ENCODE measurements at regions not wholly inside any gene's neighbourhood (a gene's known extent, or its start where the extent isn't known, plus 50 kb on each side); places are given as distances from the start of the nearest gene placed in this dataset.

DNA sequence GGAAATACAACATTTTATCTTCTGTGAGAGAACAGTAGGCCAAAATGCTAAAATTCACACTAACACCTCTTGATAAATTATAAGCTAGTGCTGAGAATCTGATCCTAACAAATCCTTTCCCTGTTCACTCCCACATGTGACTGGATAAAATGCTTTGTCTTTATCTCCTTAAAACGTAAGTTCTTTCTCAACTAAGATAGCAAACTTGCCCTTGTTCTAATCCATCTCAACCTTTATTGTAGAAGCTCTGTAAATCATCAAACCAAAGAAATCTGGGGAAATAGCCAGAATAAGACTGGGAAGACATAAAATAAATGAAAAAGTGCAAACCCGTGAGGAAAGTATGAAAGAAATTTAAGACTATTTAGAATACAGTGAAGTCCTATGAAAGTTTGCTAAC is 1058.4 kb upstream of the ACVR2A start:
- no peak overlapping the region for H3K4me3 Mint-ChIP-seq

GRCh38 chr2:146785101-146785500 is 1059.7 kb upstream of the ACVR2A start:
- Mint-ChIP-seq H3K9me3 (peaks cover 2% of the 10 kb centered on the region), H3K27me3 (no peaks in the 10 kb centered on the region), H3K4me1 (ENCODE audit: low read depth) (no peaks in the 10 kb centered on the region), H3K36me3 (ENCODE audit: low read depth) (no peaks in the 10 kb centered on the region), H3K4me3 (no peak overlapping the region), H3K27ac (no peak overlapping the region)
- no peaks in the 10 kb centered on the region for H3K27me3 ChIP-seq (ENCODE audit: control insufficient read depth in 1 of 2, insufficient read depth in 2 of 2, low read length in 2 of 2)
- H3K27ac ChIP-seq (ENCODE audit: low read depth in 1 of 2, low read length in 2 of 2): no peak overlapping the region
- DNase-seq (no peak), ATAC-seq (ENCODE audit: poor library complexity) (no peak)
- H3K36me3 ChIP-seq (ENCODE audit: insufficient read depth, low read length): no peaks in the 10 kb centered on the region
- ChIA-PET CTCF (no interaction called here), POLR2A (no interaction called here)
- no peak for TF ChIP-seq CTCF (IDR thresholded peaks at IDR 0.05)
- intact Hi-C loops (cut with DNase I, micrococcal nuclease): no loop called here
- peaks cover 0 to 7% of the 10 kb centered on the region in 2 experiments for H3K9me3 ChIP-seq (ENCODE audit: control insufficient read depth in 1 of 2, insufficient read depth in 1 of 2, low read length in 2 of 2)
- no peaks in the 10 kb centered on the region for H3K4me1 ChIP-seq (ENCODE audit: insufficient read depth, low read length)
- no peak overlapping the region for H3K4me3 ChIP-seq (ENCODE audit: low read length)

More for the DNA sequence above, 1058.4 kb upstream of the ACVR2A start:
- H3K27me3 ChIP-seq (ENCODE audit: control insufficient read depth in 1 of 2, insufficient read depth in 2 of 2, low read length in 2 of 2): no peaks in the 10 kb centered on the region
- CTCF ChIA-PET: no interaction called here
- POLR2A ChIA-PET: no interaction called here
- intact Hi-C loops (cut with DNase I, micrococcal nuclease): no loop called here
- H3K4me1 ChIP-seq (ENCODE audit: insufficient read depth, low read length): no peaks in the 10 kb centered on the region
- H3K27me3 Mint-ChIP-seq: no peaks in the 10 kb centered on the region
- H3K4me1 Mint-ChIP-seq (ENCODE audit: low read depth): no peaks in the 10 kb centered on the region
- no peak for ATAC-seq (ENCODE audit: poor library complexity)
- no peaks in the 10 kb centered on the region for H3K36me3 Mint-ChIP-seq (ENCODE audit: low read depth)
- no peaks in the 10 kb centered on the region for H3K36me3 ChIP-seq (ENCODE audit: insufficient read depth, low read length)
- peaks cover 0 to 7% of the 10 kb centered on the region in 2 experiments for H3K9me3 ChIP-seq (ENCODE audit: control insufficient read depth in 1 of 2, insufficient read depth in 1 of 2, low read length in 2 of 2)
- peaks cover 2% of the 10 kb centered on the region for H3K9me3 Mint-ChIP-seq
- H3K27ac ChIP-seq (ENCODE audit: low read depth in 1 of 2, low read length in 2 of 2): no peak overlapping the region
- no peak overlapping the region for H3K27ac Mint-ChIP-seq
- no peak for DNase-seq
- no peak for TF ChIP-seq CTCF (IDR thresholded peaks at IDR 0.05)
- H3K4me3 ChIP-seq (ENCODE audit: low read length): no peak overlapping the region

- ChIA-PET CTCF (no interaction called here), POLR2A (no interaction called here)
- intact Hi-C loops (cut with DNase I, micrococcal nuclease): no loop called here
- ATAC-seq (ENCODE audit: poor library complexity) (no peak), DNase-seq (no peak)
- H3K36me3 ChIP-seq (ENCODE audit: insufficient read depth, low read length): no peaks in the 10 kb centered on the region
- Mint-ChIP-seq H3K27ac (no peak overlapping the region), H3K4me3 (no peak overlapping the region), H3K27me3 (no peaks in the 10 kb centered on the region), H3K4me1 (ENCODE audit: low read depth) (no peaks in the 10 kb centered on the region), H3K36me3 (ENCODE audit: low read depth) (no peaks in the 10 kb centered on the region), H3K9me3 (no peaks in the 10 kb centered on the region)
- H3K27ac ChIP-seq (ENCODE audit: low read depth in 1 of 2, low read length in 2 of 2): no peak overlapping the region
- no peaks in the 10 kb centered on the region for H3K4me1 ChIP-seq (ENCODE audit: insufficient read depth, low read length)
- no peaks in the 10 kb centered on the region for H3K27me3 ChIP-seq (ENCODE audit: control insufficient read depth in 1 of 2, insufficient read depth in 2 of 2, low read length in 2 of 2)
- no peak overlapping the region for H3K4me3 ChIP-seq (ENCODE audit: low read length)
- TF ChIP-seq CTCF (IDR thresholded peaks at IDR 0.05): no peak
- peaks cover 0 to 7% of the 10 kb centered on the region in 2 experiments for H3K9me3 ChIP-seq (ENCODE audit: control insufficient read depth in 1 of 2, insufficient read depth in 1 of 2, low read length in 2 of 2)
Observed at GRCh38 chr2:146784602-146785001, 1060.2 kb upstream of the ACVR2A start.
